ENCODE measurements at regions not wholly inside any gene's neighbourhood (a gene's known extent, or its start where the extent isn't known, plus 50 kb on each side); places are given as distances from the start of the nearest gene placed in this dataset.

DNA sequence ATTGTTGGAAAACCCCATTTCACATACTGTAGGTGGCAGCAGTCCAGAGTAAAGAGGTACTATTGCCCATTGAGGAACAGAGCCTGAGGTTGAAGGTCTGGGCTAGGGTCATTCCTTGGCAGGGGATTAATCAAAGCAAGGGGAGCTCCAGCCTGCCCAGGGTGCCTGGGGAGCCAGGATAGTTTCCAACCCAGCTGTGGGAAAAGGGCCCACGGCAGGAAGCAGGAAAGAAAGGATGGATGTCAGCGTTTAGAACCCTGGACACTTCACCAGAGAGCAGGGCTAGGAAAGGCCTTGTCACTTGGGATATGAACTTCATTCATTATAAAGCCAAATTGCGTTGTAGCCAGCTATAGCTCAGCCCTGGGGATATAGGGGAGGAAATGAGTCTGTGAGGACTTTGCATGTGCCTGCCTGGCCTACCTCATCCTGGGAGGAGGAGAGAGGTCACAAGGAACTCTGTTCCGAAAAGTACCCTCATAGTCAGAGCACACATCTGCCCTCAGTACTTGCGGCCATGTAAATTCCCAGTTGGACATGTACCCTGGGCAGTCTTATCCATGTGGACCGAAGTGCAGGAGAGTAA is 140.2 kb upstream of the COPS8 start:
- H3K4me3 ChIP-seq (ENCODE audit: insufficient read length, low read depth) = no peak overlapping the region
- no peak for TF ChIP-seq YY1 (IDR thresholded peaks at IDR 0.05; ENCODE audit: insufficient read depth, insufficient read length)
- TF ChIP-seq SUZ12 (IDR thresholded peaks at IDR 0.05; ENCODE audit: extremely low read depth, insufficient read depth, insufficient read length) = no peak
- TF ChIP-seq ZNF274 (IDR thresholded peaks at IDR 0.05; ENCODE audit: low read depth, low read length) = no peak
- H3K9ac ChIP-seq (ENCODE audit: insufficient read length, low read depth) = no peak overlapping the region
- DNase-seq (ENCODE audit: low read depth, low spot score) = no peak
- H3K4me1 ChIP-seq (ENCODE audit: insufficient read depth, insufficient read length) = peaks cover 12% of the 10 kb centered on the region
- H3K9me3 ChIP-seq (ENCODE audit: insufficient read depth, low read length) = no peaks in the 10 kb centered on the region
- no peaks in the 10 kb centered on the region for H3K36me3 ChIP-seq (ENCODE audit: insufficient read depth, insufficient read length, low read length)
- H3K27me3 ChIP-seq (ENCODE audit: insufficient read depth, insufficient read length) = no peaks in the 10 kb centered on the region

DNA sequence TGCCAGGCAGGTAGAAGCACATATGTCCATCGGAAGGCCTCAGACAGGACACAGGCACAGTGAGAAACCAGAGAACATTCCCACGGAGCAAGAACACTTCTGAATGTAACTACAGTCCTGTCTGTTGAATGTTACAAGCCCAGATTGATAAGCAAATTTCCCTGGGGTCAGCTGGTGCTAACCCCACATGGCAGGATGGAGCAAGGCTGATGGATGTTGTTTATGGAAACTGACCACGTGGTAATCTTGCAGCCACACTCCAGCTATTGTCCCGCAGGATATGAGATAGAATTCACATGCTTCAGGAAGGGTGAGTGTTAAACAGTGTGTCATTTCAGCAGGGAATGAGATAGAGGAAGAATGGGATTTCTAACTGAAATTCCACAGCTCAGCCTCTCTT is 138.8 kb upstream of the COPS8 start:
- Histone ChIP-seq H3K9me3 (ENCODE audit: insufficient read depth, low read length) (peaks cover 12% of the 10 kb centered on the region), H3K9ac (ENCODE audit: insufficient read length, low read depth) (no peak overlapping the region), H3K36me3 (ENCODE audit: insufficient read depth, insufficient read length, low read length) (no peaks in the 10 kb centered on the region), H3K4me3 (ENCODE audit: insufficient read length, low read depth) (no peak overlapping the region), H3K27me3 (ENCODE audit: insufficient read depth, insufficient read length) (no peaks in the 10 kb centered on the region), H3K4me1 (ENCODE audit: insufficient read depth, insufficient read length) (peaks cover 3% of the 10 kb centered on the region)
- no peak for DNase-seq (ENCODE audit: low read depth, low spot score)
- no peak for TF ChIP-seq ZNF274 (IDR thresholded peaks at IDR 0.05; ENCODE audit: low read depth, low read length)
- TF ChIP-seq SUZ12 (IDR thresholded peaks at IDR 0.05; ENCODE audit: extremely low read depth, insufficient read depth, insufficient read length) = no peak
- no peak for TF ChIP-seq YY1 (IDR thresholded peaks at IDR 0.05; ENCODE audit: insufficient read depth, insufficient read length)

DNA sequence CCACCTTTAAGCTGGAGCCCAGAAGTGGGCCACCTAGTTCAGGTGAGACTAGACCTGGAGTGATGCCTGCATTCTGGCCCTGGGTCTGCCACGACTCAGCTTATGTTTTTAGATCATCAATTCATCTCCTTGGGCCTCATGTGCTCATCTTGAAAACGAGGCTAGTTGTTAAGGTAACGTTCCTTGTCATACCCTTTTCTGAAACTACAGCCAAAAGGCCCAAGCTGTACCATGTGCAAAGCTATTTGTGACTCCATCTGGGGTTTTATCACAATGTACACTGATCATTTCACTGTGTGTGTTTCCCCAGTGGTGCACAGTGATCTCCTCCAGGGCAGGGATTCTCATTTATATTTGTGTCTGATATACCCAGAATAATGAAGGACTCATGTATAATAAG is 138.4 kb upstream of the COPS8 start:
- Histone ChIP-seq H3K27me3 (ENCODE audit: insufficient read depth, insufficient read length) (no peaks in the 10 kb centered on the region), H3K4me3 (ENCODE audit: insufficient read length, low read depth) (no peak overlapping the region), H3K36me3 (ENCODE audit: insufficient read depth, insufficient read length, low read length) (no peaks in the 10 kb centered on the region), H3K9ac (ENCODE audit: insufficient read length, low read depth) (no peak overlapping the region), H3K4me1 (ENCODE audit: insufficient read depth, insufficient read length) (peaks cover 3% of the 10 kb centered on the region), H3K9me3 (ENCODE audit: insufficient read depth, low read length) (peaks cover 17% of the 10 kb centered on the region)
- no peak for TF ChIP-seq YY1 (IDR thresholded peaks at IDR 0.05; ENCODE audit: insufficient read depth, insufficient read length)
- TF ChIP-seq ZNF274 (IDR thresholded peaks at IDR 0.05; ENCODE audit: low read depth, low read length) = no peak
- TF ChIP-seq SUZ12 (IDR thresholded peaks at IDR 0.05; ENCODE audit: extremely low read depth, insufficient read depth, insufficient read length) = no peak
- DNase-seq (ENCODE audit: low read depth, low spot score) = no peak

DNA sequence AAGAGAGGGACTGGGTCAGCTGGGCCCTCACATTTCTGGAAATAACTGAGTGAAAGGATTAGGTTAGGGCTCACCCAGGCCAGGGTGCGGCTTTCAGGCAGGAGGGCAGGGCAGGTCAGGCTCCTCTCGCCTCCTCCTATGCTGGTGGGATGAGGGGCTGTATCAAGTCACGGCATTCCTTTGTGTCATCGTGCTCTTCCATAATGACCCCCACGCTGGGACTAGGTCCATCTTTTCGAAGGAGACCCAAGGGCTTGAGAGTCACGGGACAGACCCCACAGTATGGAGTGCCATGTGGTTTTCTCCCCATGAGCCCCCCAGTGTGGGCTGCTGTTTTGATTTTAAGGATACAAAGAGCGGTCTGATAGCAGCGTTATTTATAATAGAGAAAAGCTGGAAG is 137.8 kb upstream of the COPS8 start:
- TF ChIP-seq SUZ12 (IDR thresholded peaks at IDR 0.05; ENCODE audit: extremely low read depth, insufficient read depth, insufficient read length) = no peak
- TF ChIP-seq ZNF274 (IDR thresholded peaks at IDR 0.05; ENCODE audit: low read depth, low read length) = no peak
- no peak for TF ChIP-seq YY1 (IDR thresholded peaks at IDR 0.05; ENCODE audit: insufficient read depth, insufficient read length)
- H3K27me3 ChIP-seq (ENCODE audit: insufficient read depth, insufficient read length) = no peaks in the 10 kb centered on the region
- no peak overlapping the region for H3K4me3 ChIP-seq (ENCODE audit: insufficient read length, low read depth)
- no peak overlapping the region for H3K9ac ChIP-seq (ENCODE audit: insufficient read length, low read depth)
- peaks cover 18% of the 10 kb centered on the region for H3K9me3 ChIP-seq (ENCODE audit: insufficient read depth, low read length)
- no peaks in the 10 kb centered on the region for H3K36me3 ChIP-seq (ENCODE audit: insufficient read depth, insufficient read length, low read length)
- DNase-seq (ENCODE audit: low read depth, low spot score) = no peak
- H3K4me1 ChIP-seq (ENCODE audit: insufficient read depth, insufficient read length) = peaks cover 3% of the 10 kb centered on the region

DNA sequence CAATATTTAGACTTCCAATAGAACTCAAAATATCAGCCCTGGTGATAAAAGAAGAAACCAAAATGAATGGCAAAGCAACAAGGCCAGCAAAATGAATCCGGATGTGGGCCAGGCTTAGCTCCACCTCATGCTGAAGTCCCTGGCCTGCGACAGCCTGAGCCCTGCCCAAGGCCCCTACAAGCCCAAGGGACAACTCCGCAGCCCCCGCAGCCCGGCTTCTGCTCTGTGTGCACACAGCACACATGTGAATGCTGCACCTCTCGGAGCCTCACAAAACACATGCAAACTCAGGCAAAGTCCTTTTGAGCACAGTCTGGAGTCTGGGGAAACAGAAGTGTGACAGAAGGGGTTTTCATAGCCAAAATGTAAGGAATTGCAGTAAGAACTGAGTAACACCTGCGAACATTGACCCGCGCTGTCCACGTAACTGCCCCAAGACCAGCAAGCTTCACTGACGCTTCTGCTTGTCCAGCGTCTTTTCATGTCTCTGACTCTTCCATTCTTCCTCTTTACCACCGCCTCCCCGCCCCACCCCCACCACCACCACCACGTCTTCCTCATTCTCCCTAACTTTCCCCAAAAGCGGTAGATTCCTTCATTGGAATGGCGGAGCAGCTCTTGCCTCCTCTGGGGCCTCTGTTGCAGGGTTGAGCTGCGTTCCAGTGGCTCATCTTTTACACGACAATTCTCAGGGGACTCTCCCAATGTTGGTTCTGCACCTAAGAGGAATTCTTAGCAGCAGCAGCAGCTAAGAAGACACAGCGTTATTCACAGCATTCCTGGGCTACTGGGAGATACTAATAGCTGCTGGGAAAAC is 136.4 kb upstream of the COPS8 start:
- H3K4me3 ChIP-seq (ENCODE audit: insufficient read length, low read depth) = no peak overlapping the region
- DNase-seq (ENCODE audit: low read depth, low spot score) = no peak
- H3K36me3 ChIP-seq (ENCODE audit: insufficient read depth, insufficient read length, low read length) = no peaks in the 10 kb centered on the region
- H3K4me1 ChIP-seq (ENCODE audit: insufficient read depth, insufficient read length) = peaks cover 3% of the 10 kb centered on the region
- H3K27me3 ChIP-seq (ENCODE audit: insufficient read depth, insufficient read length) = no peaks in the 10 kb centered on the region
- TF ChIP-seq SUZ12 (IDR thresholded peaks at IDR 0.05; ENCODE audit: extremely low read depth, insufficient read depth, insufficient read length) (no peak), ZNF274 (IDR thresholded peaks at IDR 0.05; ENCODE audit: low read depth, low read length) (no peak), YY1 (IDR thresholded peaks at IDR 0.05; ENCODE audit: insufficient read depth, insufficient read length) (no peak)
- peaks cover 18% of the 10 kb centered on the region for H3K9me3 ChIP-seq (ENCODE audit: insufficient read depth, low read length)
- H3K9ac ChIP-seq (ENCODE audit: insufficient read length, low read depth) = peak overlapping the region; percentile 7

DNA sequence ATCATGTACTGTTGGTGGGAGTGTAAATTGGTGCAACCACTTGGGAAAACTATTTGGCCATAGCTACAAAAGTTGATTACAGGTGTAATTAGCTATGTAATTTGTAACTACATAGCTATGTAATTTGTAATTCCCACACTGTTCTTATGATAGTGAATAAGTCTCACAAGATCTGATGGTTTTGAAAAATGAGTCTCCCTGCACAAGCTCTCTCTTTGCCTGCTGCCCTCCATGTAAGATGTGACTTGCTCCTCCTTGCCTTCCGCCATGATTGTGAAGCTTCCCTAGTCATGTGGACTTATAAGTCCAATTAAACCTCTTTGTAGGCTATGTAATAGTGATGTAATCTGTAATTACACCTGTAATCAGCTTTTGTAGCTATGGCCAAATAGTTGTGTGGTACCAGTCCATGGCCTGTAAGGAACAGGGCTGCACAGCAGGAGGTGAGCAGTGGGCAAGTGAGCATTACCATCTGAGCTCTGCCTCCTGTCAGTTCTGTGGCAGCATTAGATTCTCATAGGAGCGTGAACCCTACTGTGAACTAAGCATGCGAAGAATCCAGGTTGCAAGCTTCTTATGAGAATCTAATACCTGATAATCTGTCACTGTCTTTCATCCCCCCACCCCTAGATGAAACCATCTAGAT is 133.7 kb upstream of the COPS8 start:
- peaks cover 3% of the 10 kb centered on the region for H3K4me1 ChIP-seq (ENCODE audit: insufficient read depth, insufficient read length)
- H3K9me3 ChIP-seq (ENCODE audit: insufficient read depth, low read length) = peaks cover 18% of the 10 kb centered on the region
- H3K9ac ChIP-seq (ENCODE audit: insufficient read length, low read depth) = no peak overlapping the region
- no peak for DNase-seq (ENCODE audit: low read depth, low spot score)
- no peaks in the 10 kb centered on the region for H3K36me3 ChIP-seq (ENCODE audit: insufficient read depth, insufficient read length, low read length)
- TF ChIP-seq ZNF274 (IDR thresholded peaks at IDR 0.05; ENCODE audit: low read depth, low read length) (no peak), YY1 (IDR thresholded peaks at IDR 0.05; ENCODE audit: insufficient read depth, insufficient read length) (no peak), SUZ12 (IDR thresholded peaks at IDR 0.05; ENCODE audit: extremely low read depth, insufficient read depth, insufficient read length) (no peak)
- H3K4me3 ChIP-seq (ENCODE audit: insufficient read length, low read depth) = no peak overlapping the region
- no peaks in the 10 kb centered on the region for H3K27me3 ChIP-seq (ENCODE audit: insufficient read depth, insufficient read length)

DNA sequence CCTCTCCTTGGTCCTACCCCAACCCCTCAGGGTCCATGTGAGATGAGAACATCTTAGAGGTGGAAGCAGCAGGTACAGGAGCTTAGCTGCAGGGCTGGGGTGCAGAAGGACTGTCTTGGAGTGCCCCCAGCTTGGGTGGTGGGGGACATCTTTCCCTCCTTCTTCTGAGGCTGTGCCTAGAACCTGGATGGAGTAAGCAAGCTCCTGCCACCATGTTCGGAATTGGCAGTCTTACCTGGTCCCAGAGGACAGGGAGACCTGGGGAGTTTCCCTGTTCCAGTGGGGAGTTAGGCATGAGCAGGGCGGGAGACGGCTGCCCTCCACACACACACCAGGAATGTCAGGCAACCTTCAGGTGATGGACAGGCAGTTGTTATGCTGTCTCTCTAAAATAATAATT is 131.0 kb upstream of the COPS8 start:
- no peak overlapping the region for H3K4me3 ChIP-seq (ENCODE audit: insufficient read length, low read depth)
- H3K4me1 ChIP-seq (ENCODE audit: insufficient read depth, insufficient read length) = no peaks in the 10 kb centered on the region
- no peaks in the 10 kb centered on the region for H3K27me3 ChIP-seq (ENCODE audit: insufficient read depth, insufficient read length)
- H3K36me3 ChIP-seq (ENCODE audit: insufficient read depth, insufficient read length, low read length) = no peaks in the 10 kb centered on the region
- no peak for DNase-seq (ENCODE audit: low read depth, low spot score)
- H3K9ac ChIP-seq (ENCODE audit: insufficient read length, low read depth) = no peak overlapping the region
- peaks cover 18% of the 10 kb centered on the region for H3K9me3 ChIP-seq (ENCODE audit: insufficient read depth, low read length)
- TF ChIP-seq ZNF274 (IDR thresholded peaks at IDR 0.05; ENCODE audit: low read depth, low read length) (no peak), SUZ12 (IDR thresholded peaks at IDR 0.05; ENCODE audit: extremely low read depth, insufficient read depth, insufficient read length) (no peak), YY1 (IDR thresholded peaks at IDR 0.05; ENCODE audit: insufficient read depth, insufficient read length) (no peak)

Data from NT2/D1 (cell line).